Skeletal muscle tissue (tissue), 3 donors: ENCODE measurements at regions not wholly inside any gene's neighbourhood (a gene's known extent, or its start where the extent isn't known, plus 50 kb on each side); places are given as distances from the start of the nearest gene placed in this dataset.
"Not testable (repeated sequence)": the region's sequence is repeated elsewhere in the genome, so short reads cannot be mapped to it uniquely, and the experiment has no call there.

ENCODE experiments used
- H3K27ac ChIP-seq: one replicate; pipeline ENCODE4 v1.7.0; 2013; ENCODE audit warnings: mild to moderate bottlenecking, low read depth, low read length, inconsistent platforms
- H3K27me3 ChIP-seq, 3 donors: one replicate each; pipeline ENCODE4 v1.7.0; 2013; ENCODE audit warnings: low read length in 3 of 3; ENCODE audit not compliant: control insufficient read depth in 3 of 3, insufficient read depth in 3 of 3
- H3K36me3 ChIP-seq, 3 donors: one replicate each; pipeline ENCODE4 v1.7.0; 2013; ENCODE audit warnings: low read length in 3 of 3; ENCODE audit not compliant: control insufficient read depth in 3 of 3, insufficient read depth in 3 of 3
- H3K4me1 ChIP-seq, 3 donors: one replicate each; pipeline ENCODE4 v1.7.0; 2013; ENCODE audit warnings: low read length in 3 of 3, mild to moderate bottlenecking in 3 of 3; ENCODE audit not compliant: control insufficient read depth in 3 of 3, insufficient read depth in 3 of 3
- H3K4me3 ChIP-seq, 3 donors: one replicate each; pipeline ENCODE4 v1.7.0; 2013; ENCODE audit warnings: low read length in 3 of 3
- H3K9ac ChIP-seq, 3 donors: one replicate each; pipeline ENCODE4 v1.7.0; 2013; ENCODE audit warnings: low read length in 3 of 3, mild to moderate bottlenecking in 3 of 3, moderate library complexity in 2 of 3, low read depth in 1 of 3
- H3K9me3 ChIP-seq, 3 donors: one replicate each; pipeline ENCODE4 v1.7.0; 2013; ENCODE audit warnings: low read length in 3 of 3; ENCODE audit not compliant: control insufficient read depth in 3 of 3
- donor health status: Osteomylitis.

DNA sequence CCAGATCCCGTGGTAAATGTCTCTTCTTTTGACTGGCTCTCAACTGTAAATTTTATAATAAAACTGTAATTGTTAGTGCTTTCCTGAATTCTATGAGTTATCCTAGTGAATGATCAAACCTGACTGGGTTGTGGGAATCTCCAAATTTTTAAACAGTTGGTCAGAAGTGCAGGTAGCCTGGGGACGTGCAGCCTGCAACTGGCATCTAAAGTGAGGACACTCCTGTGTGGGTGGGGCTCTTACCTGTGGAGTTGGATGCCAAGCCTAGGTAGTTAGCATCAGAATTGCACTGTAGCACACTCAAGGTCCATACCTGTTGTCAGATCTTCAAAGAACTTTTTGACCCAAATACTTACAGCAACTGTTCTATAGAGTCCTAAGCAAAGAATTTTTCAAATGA lies 207.1 kb upstream of the NBEA start:
- Histone ChIP-seq H3K4me1 (no peaks in the 10 kb centered on the region), H3K9me3 (no peaks in the 10 kb centered on the region)

DNA sequence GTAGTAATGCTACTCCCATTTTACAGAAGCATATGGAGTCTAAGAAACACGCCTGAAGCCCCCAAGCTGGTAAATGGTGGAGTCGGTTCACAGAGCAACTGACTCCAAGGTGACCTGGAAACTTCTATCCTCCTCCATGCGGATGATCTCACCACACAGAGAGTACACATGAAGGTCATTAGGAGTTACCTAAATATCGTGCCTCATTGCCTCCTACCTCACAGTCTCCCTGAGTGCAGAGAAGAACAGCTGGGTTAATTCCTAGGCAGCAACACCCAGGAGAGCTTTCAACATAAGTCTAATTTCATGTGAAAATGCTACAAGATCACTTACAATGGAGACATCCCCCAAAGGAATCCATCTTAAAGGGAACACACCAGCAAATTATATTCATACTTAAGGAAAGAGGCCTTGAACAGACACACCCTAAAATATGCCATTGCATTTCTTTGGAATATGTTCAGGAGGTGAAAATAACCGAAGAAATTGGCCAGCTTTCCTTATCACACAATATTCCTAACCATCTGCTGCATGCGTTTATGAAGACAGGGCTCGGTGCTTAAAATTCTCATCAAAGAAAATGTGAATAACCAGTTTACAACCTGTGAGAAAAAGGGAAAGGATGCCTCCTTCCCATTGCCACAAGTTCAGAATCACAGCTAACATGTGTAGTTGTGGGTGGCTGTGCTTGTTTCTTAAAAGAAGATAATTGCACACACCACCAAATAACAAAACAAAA lies 203.6 kb upstream of the NBEA start:
- Histone ChIP-seq H3K9ac (no peak overlapping the region), H3K36me3 (no peaks in the 10 kb centered on the region), H3K27me3 (no peaks in the 10 kb centered on the region), H3K9me3 (no peaks in the 10 kb centered on the region), H3K4me3 (no peak overlapping the region), H3K4me1 (no peaks in the 10 kb centered on the region), H3K27ac (no peak overlapping the region)

More for the DNA sequence above, 207.1 kb upstream of the NBEA start:
- H3K4me3 ChIP-seq, result no peak overlapping the region
- no peaks in the 10 kb centered on the region for H3K27me3 ChIP-seq
- H3K9ac ChIP-seq, result no peak overlapping the region
- no peaks in the 10 kb centered on the region for H3K36me3 ChIP-seq
- no peak overlapping the region for H3K27ac ChIP-seq

DNA sequence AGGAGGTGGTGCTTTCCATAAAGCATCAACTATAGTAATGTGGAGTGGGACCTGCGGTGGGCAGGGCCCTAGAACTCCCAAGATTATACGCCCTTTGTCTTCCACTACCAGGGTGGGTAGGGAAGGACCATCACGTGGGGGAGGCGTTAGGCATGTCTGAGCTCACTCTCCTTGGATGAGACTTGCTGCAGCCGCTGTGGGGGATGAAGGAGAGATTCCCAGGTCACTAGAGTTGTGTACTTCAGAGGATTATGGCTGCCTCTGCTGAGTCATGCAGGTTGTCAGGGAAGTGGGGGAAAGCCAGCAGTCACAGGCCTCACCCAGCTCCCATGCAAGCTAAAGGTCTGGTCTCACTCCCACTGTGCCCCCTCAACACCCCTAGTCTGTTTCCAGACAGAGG lies 195.0 kb upstream of the NBEA start:
- not testable (repeated sequence) for H3K9ac ChIP-seq, H3K4me1 ChIP-seq, H3K4me3 ChIP-seq, H3K27me3 ChIP-seq, H3K36me3 ChIP-seq, H3K27ac ChIP-seq, H3K9me3 ChIP-seq

DNA sequence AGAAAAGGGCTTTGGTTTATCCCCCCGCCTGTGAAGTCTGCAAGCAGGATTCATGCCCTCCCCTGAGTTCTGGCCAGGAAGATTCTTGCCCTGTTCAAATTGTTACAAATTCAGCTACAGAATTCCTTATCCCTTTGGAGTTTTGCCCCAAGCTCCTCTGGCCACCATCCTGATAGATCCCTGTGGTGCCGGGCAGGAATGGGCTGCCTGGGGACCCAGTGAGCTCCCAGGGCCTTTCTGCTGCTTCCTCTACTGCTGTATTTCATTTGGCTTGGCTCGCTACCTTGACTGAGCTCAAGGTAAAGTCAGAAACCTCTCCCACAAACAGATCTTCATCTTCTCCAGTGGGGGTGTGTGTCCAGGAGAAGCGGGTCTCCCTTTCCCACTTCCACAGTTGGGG lies 194.6 kb upstream of the NBEA start:
- peaks cover 0 to 6% (median 3%) of the 10 kb centered on the region in 3 donors for H3K27me3 ChIP-seq
- no peak overlapping the region for H3K9ac ChIP-seq
- H3K4me1 ChIP-seq, result no peaks in the 10 kb centered on the region
- H3K27ac ChIP-seq, result no peak overlapping the region
- H3K36me3 ChIP-seq, result no peaks in the 10 kb centered on the region
- H3K4me3 ChIP-seq, result no peak overlapping the region
- no peaks in the 10 kb centered on the region for H3K9me3 ChIP-seq

DNA sequence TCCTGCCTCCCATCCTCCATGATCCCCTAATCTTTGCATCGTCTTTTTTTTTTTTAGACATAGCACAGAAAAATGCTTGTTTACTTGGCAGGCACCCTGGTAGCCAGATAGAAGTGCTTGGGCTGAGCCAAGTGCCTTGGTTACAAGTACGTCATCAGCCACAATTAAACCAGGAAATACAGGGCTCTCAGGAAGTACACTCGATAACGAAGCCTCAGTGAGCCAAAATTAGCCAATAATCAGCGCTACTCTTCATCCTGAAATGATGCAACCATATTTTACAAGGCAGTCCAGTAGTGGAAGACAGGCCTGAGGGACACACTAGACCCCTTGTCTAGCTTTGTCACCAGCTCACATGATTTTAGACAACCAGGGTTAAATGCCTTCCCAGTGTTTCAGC lies 194.0 kb upstream of the NBEA start:
- no peak overlapping the region for H3K9ac ChIP-seq
- H3K27me3 ChIP-seq, result peaks cover 0 to 6% (median 3%) of the 10 kb centered on the region in 3 donors
- H3K36me3 ChIP-seq, result no peaks in the 10 kb centered on the region
- no peaks in the 10 kb centered on the region for H3K9me3 ChIP-seq
- H3K4me3 ChIP-seq, result no peak overlapping the region
- no peaks in the 10 kb centered on the region for H3K4me1 ChIP-seq
- no peak overlapping the region for H3K27ac ChIP-seq

DNA sequence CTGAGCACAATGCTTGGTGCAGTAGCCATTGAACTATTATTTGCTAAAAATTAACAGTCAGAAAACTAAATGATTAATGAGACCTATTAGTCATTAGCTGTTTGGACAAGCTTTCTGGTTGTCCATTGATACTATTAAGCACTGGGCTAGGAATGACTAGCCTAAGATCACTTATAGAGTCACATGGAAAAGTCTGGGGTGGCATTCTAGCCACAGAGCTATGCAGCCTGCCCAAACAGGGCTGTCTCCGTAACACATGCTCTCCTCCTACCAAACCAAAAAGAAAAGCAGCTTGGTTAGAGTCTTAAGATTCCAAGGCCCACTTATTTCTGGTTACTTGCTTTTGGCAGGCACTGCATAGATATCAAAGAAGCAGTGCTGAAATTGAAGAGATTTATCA lies 193.5 kb upstream of the NBEA start:
- Histone ChIP-seq H3K36me3 (no peaks in the 10 kb centered on the region), H3K4me3 (no peak overlapping the region), H3K9ac (no peak overlapping the region), H3K9me3 (no peaks in the 10 kb centered on the region), H3K27ac (no peak overlapping the region), H3K27me3 (peaks cover 0 to 6% (median 3%) of the 10 kb centered on the region in 3 donors), H3K4me1 (no peaks in the 10 kb centered on the region)

DNA sequence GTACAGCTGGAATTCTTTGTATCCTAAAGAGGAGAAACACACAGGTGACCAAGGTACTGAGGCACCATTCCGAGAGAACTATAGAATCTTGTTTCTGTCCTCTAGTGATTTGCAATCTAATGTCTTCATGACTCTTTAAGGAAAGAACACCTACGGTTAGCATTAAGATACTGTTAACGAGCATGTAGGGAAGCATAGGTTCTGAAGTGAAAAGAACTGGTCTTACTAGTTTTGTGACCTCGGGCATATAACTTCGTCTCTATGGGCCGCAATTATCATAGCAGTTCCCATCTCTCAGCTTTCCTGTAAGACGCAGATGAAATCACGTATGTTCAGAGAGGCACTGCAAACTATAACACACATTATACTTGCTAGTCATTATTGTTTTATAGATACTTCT lies 193.0 kb upstream of the NBEA start:
- H3K9ac ChIP-seq, result no peak overlapping the region
- H3K4me3 ChIP-seq, result no peak overlapping the region
- no peaks in the 10 kb centered on the region for H3K4me1 ChIP-seq
- no peak overlapping the region for H3K27ac ChIP-seq
- no peaks in the 10 kb centered on the region for H3K9me3 ChIP-seq
- H3K27me3 ChIP-seq, result peaks cover 0 to 6% (median 3%) of the 10 kb centered on the region in 3 donors
- no peaks in the 10 kb centered on the region for H3K36me3 ChIP-seq

DNA sequence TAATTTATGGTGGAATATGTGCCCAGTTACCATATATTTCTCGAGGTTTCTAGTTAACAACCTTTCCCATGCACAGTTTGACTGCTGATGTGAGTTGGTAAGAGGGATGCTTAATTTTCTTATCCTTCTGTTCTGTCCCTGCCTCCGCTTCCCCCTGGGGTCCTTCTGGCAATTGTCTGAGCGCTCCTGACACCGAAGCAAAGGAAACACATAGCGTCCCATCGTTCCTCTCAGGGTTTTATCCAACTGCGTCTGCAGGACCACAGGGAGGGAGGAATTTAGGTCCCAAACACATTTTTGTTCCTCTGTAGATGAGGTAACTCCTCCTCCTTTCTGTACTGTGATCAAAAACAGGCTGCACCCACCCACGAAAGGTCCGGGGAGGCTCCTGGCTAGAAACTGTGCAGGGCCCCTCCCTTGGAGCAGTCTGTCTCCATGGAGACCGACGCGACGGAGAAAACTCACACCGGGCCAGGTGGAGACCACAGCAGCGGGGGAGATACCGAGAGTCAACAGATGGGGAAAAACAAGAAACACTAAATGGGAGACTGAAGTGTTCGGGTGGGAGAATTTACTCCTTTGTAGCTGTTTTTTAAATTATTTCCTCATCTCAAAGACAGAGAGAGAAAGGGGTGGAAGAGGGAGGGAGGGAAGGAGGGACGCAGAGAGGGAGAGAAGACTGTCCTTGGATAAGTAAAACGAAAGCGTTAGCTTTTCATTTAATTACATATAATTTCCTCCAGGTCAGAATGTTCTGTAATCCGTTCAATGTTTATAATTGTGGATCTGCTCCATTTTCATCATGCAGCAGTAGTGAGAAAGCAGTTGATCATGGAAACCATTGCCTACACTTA lies 191.8 kb upstream of the NBEA start:
- Histone ChIP-seq H3K9me3 (no peaks in the 10 kb centered on the region), H3K9ac (no peak overlapping the region), H3K4me1 (no peaks in the 10 kb centered on the region)

DNA sequence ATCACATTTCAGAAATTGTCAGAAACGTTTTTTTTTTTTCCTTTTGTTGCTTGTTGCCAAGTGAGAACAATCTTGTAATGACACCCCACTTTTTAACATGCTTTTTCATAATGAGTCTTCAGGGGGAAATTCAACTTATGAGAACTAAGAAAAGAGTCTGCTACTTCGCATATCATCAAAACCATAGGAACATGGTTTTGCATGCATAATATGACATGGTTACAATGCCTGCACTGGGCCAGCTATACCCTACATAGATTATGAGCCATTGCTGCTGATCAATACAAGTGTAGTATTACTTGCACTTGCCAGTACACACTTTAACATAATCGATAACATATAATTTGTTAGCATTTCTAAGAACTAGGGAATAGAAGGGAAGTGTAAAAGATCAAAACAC lies 191.0 kb upstream of the NBEA start:
- peaks cover 0 to 6% (median 3%) of the 10 kb centered on the region in 3 donors for H3K27me3 ChIP-seq
- H3K36me3 ChIP-seq, result no peaks in the 10 kb centered on the region
- no peak overlapping the region for H3K4me3 ChIP-seq
- no peak overlapping the region for H3K9ac ChIP-seq
- H3K9me3 ChIP-seq, result no peaks in the 10 kb centered on the region
- H3K4me1 ChIP-seq, result no peaks in the 10 kb centered on the region
- H3K27ac ChIP-seq, result no peak overlapping the region

More for the DNA sequence above, 191.8 kb upstream of the NBEA start:
- Histone ChIP-seq H3K27me3 (peaks cover 0 to 6% (median 3%) of the 10 kb centered on the region in 3 donors), H3K27ac (no peak overlapping the region), H3K36me3 (no peaks in the 10 kb centered on the region), H3K4me3 (peak overlapping the region in 2 of 3 donors; percentile 38 to 57)

DNA sequence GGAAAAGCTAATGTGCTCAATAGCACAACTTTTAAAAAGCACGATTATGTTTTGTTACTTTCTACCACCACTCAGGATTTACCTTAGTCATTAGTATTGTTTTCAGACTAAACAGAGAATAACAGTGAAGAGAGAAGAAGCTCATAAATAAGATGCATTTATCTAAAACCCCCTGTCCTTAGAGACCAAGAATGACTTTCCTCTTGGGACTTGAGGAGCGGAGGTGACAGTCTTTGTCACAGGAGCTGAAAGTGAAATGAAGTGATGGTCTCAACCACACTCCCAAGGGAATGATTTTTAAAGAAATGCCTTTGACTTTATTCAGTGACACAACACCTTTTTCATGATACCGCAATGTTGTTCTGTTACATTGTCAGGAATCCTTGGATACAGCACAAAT lies 190.6 kb upstream of the NBEA start:
- Histone ChIP-seq H3K9me3 (no peaks in the 10 kb centered on the region), H3K4me1 (no peaks in the 10 kb centered on the region), H3K36me3 (no peaks in the 10 kb centered on the region), H3K4me3 (no peak overlapping the region), H3K27me3 (peaks cover 0 to 6% (median 3%) of the 10 kb centered on the region in 3 donors), H3K27ac (no peak overlapping the region), H3K9ac (no peak overlapping the region)
